H1 (cell line): ENCODE measurements at regions not wholly inside any gene's neighbourhood (a gene's known extent, or its start where the extent isn't known, plus 50 kb on each side); places are given as distances from the start of the nearest gene placed in this dataset.

Experiments used
- ATF3 ChIP-seq: IDR thresholded peaks from 2 replicates; pipeline ENCODE4 v1.6.1; 2011; ENCODE audit warnings: low read depth, mild to moderate bottlenecking, low read length; ENCODE audit not compliant: insufficient read depth
- CBX5 ChIP-seq: fragments of 300-800, 300-1000 bp; sonication (generic); IDR thresholded peaks from 2 replicates; pipeline ENCODE4 v1.7.1; 2016; ENCODE audit warnings: antibody characterized with exemption, low read length, low read depth
- CHD1 ChIP-seq: IDR thresholded peaks from 2 replicates; pipeline ENCODE4 v1.6.1; 2012; ENCODE audit warnings: low read depth, low read length, improper control_type of control experiment
- CHD7 ChIP-seq: fragments of 300-600 bp; sonication (generic); IDR thresholded peaks from 2 replicates; pipeline ENCODE4 v1.7.1; 2012; ENCODE audit warnings: low read length, moderate library complexity, mild to moderate bottlenecking, inconsistent platforms; ENCODE audit not compliant: insufficient replicate concordance
- CTBP2 ChIP-seq: IDR thresholded peaks from 2 replicates; pipeline ENCODE4 v1.7.0; 2011; ENCODE audit warnings: borderline replicate concordance, mild to moderate bottlenecking, moderate library complexity, mixed read lengths, low read length; ENCODE audit not compliant: insufficient read depth, insufficient read length
- FOSL1 ChIP-seq: IDR thresholded peaks from 2 replicates; pipeline ENCODE4 v1.6.1; 2011; ENCODE audit warnings: mild to moderate bottlenecking, low read depth, low read length, moderate library complexity; ENCODE audit not compliant: insufficient read depth
- POU5F1 ChIP-seq: IDR thresholded peaks from 2 replicates; pipeline ENCODE4 v1.6.1; 2011; ENCODE audit warnings: low read depth, mild to moderate bottlenecking, low read length, moderate library complexity
- SIN3A ChIP-seq, 2 experiments: IDR thresholded peaks in 1 of 2; conservative IDR thresholded peaks in 1 of 2; 2 replicates each; pipeline ENCODE4 v1.6.1; 2011 to 2012; ENCODE audit warnings: low read length in 2 of 2, improper control_type of control experiment in 1 of 2, low read depth in 1 of 2, mild to moderate bottlenecking in 1 of 2
- SIRT6 ChIP-seq: IDR thresholded peaks from one replicate; pipeline ENCODE4 v1.7.1; 2012; ENCODE audit warnings: low read length, inconsistent platforms
- TAF1 ChIP-seq: IDR thresholded peaks from 2 replicates; pipeline ENCODE4 v1.6.1; 2011; ENCODE audit warnings: mild to moderate bottlenecking, low read depth, low read length

GRCh38 chr12:4213471-4213870 is 60.1 kb upstream of the CCND2 start (continued):
- TF ChIP-seq CHD7 (no peak), CTBP2 (no peak), CBX5 (no peak), SIRT6 (no peak), CHD1 (no peak), POU5F1 (no peak), FOSL1 (no peak), ATF3 (no peak), TAF1 (no peak), SIN3A (conservative IDR thresholded peaks at IDR 0.05 in 1 of 2, IDR thresholded peaks at IDR 0.05 in 1 of 2; ENCODE audit: low read depth in 1 of 2, low read length in 2 of 2) (no peak)
